ENCODE measurements at regions not wholly inside any gene's neighbourhood (a gene's known extent, or its start where the extent isn't known, plus 50 kb on each side); places are given as distances from the start of the nearest gene placed in this dataset.
"Not testable (repeated sequence)": the region's sequence is repeated elsewhere in the genome, so short reads cannot be mapped to it uniquely, and the experiment has no call there.

GRCh38 chr10:109089779-109090178 lies 833.5 kb downstream of the XPNPEP1 start:
- DNase-seq (ENCODE audit: low read depth) = no peak

GRCh38 chr10:109071539-109071938 lies 851.8 kb downstream of the XPNPEP1 start:
- DNase-seq (ENCODE audit: low read depth) = no peak

- no peak for DNase-seq (ENCODE audit: low read depth)
Measured at GRCh38 chr10:109070492-109070891, 852.8 kb downstream of the XPNPEP1 start.

- peak; percentile 94 for DNase-seq (ENCODE audit: low read depth)
Measured at GRCh38 chr10:109067031-109067430, 856.3 kb downstream of the XPNPEP1 start.

GRCh38 chr10:109065821-109066220 lies 857.5 kb downstream of the XPNPEP1 start:
- DNase-seq (ENCODE audit: low read depth) = no peak

GRCh38 chr10:109062371-109062770 lies 860.9 kb downstream of the XPNPEP1 start:
- peak; percentile 98 for DNase-seq (ENCODE audit: low read depth)

GRCh38 chr10:109055243-109055642 lies 868.1 kb downstream of the XPNPEP1 start:
- peak; percentile 2 for DNase-seq (ENCODE audit: low read depth)

GRCh38 chr10:109047856-109048255 lies 875.5 kb downstream of the XPNPEP1 start:
- no peak for DNase-seq (ENCODE audit: low read depth)

GRCh38 chr10:109046427-109046826 lies 876.9 kb downstream of the XPNPEP1 start:
- not testable (repeated sequence) for DNase-seq (ENCODE audit: low read depth)

- DNase-seq (ENCODE audit: low read depth) = no peak
Measured at GRCh38 chr10:109040622-109041021, 882.7 kb downstream of the XPNPEP1 start.

GRCh38 chr10:109037978-109038377 lies 885.3 kb downstream of the XPNPEP1 start:
- DNase-seq (ENCODE audit: low read depth) = no peak

- no peak for DNase-seq (ENCODE audit: low read depth)
Measured at GRCh38 chr10:109030581-109031210, 892.6 kb downstream of the XPNPEP1 start.

GRCh38 chr10:109029870-109030269 lies 893.4 kb downstream of the XPNPEP1 start:
- no peak for DNase-seq (ENCODE audit: low read depth)

GRCh38 chr10:109027534-109028185 lies 895.7 kb downstream of the XPNPEP1 start:
- DNase-seq (ENCODE audit: low read depth) = no peak

- no peak for DNase-seq (ENCODE audit: low read depth)
Measured at GRCh38 chr10:109025172-109025571, 898.1 kb downstream of the XPNPEP1 start.

- no peak for DNase-seq (ENCODE audit: low read depth)
Measured at GRCh38 chr10:109022417-109023049, 900.8 kb downstream of the XPNPEP1 start.

- no peak for DNase-seq (ENCODE audit: low read depth)
Measured at GRCh38 chr10:109019001-109019424, 904.3 kb downstream of the XPNPEP1 start.

GRCh38 chr10:109007514-109007913 lies 915.8 kb downstream of the XPNPEP1 start:
- no peak for DNase-seq (ENCODE audit: low read depth)

GRCh38 chr10:108990441-108990840 lies 932.9 kb downstream of the XPNPEP1 start:
- DNase-seq (ENCODE audit: low read depth) = no peak

- DNase-seq (ENCODE audit: low read depth) = no peak
Measured at GRCh38 chr10:108989976-108990375, 933.3 kb downstream of the XPNPEP1 start.

- no peak for DNase-seq (ENCODE audit: low read depth)
Measured at GRCh38 chr10:108982159-108982558, 941.2 kb downstream of the XPNPEP1 start.

GRCh38 chr10:108980869-108981268 lies 942.4 kb downstream of the XPNPEP1 start:
- DNase-seq (ENCODE audit: low read depth) = no peak

GRCh38 chr10:108975459-108976058 lies 947.8 kb downstream of the XPNPEP1 start:
- no peak for DNase-seq (ENCODE audit: low read depth)
